Renal cortical epithelial cell (primary cell): ENCODE measurements at regions not wholly inside any gene's neighbourhood (a gene's known extent, or its start where the extent isn't known, plus 50 kb on each side); places are given as distances from the start of the nearest gene placed in this dataset.
"Not testable (repeated sequence)": the region's sequence is repeated elsewhere in the genome, so short reads cannot be mapped to it uniquely, and the experiment has no call there.

Experiments used
- DNase-seq: peaks from one replicate; pipeline ENCODE4 v3.0.0-alpha.2; 2011; ENCODE audit warnings: low read depth

GRCh38 chr2:147609301-147609700 lies 235.5 kb upstream of the ACVR2A start:
- no peak for DNase-seq

DNA sequence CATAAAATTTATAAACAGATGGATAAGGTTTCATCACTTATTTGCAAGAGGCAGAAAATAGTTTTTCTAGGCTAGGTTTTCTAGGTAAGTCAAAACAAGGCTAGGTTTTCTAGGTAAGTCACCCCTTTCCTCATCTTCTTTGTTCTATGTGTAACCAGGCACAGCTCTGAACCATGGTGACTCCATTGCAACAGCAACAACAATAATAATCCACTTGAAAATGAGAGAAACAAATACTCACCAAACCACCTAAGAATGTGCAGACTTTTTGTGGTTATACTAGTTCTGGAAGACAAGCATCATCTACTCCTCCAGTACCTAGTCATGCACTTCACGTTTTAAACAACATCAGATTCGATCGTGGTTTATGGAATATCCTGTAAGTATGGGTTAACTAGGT lies 237.4 kb upstream of the ACVR2A start:
- peak; percentile 56 for DNase-seq

DNA sequence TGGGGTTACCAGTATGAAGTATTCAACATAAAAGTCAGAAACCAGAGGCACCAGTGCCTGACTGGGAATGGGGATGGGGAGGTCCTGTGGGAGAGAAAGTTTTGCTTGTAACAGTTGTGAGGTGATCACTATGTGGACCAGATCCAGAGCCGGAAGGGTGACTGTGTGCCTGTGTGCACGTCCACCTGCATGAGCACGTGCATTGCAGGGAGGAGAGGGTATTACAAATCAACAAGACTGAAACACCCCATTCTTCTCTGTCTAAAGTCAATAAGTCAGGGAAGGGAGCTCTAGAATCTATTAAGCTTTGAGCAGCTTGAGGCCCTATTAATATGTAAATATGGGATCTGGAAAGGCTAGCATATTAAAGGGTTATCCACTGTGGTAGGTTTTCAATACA lies 241.0 kb upstream of the ACVR2A start:
- no peak for DNase-seq

DNA sequence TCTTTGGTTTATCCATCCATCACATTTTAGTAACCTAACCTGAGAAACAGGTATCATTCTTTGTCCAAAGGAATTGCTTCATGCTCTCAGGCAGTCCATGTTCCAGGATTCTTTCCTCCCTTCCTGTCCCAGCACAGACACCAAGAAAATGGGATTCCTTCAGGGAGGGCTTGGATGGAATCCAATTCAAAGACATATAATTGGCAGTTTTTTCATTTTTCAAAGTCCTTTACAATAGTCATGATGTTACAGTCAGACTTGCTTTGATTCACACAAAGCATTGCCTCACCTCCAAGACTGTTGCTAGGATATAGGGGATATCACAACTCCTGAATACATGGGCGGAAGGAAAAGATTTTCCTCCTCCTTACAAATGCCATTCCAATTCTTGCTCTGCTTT lies 241.4 kb upstream of the ACVR2A start:
- DNase-seq, result peak; percentile 19

GRCh38 chr2:147600646-147601045 lies 244.2 kb upstream of the ACVR2A start:
- no peak for DNase-seq

- DNase-seq, result peak; percentile 26
These were observed 244.6 kb upstream of the ACVR2A start for GRCh38 chr2:147600223-147600622.

DNA sequence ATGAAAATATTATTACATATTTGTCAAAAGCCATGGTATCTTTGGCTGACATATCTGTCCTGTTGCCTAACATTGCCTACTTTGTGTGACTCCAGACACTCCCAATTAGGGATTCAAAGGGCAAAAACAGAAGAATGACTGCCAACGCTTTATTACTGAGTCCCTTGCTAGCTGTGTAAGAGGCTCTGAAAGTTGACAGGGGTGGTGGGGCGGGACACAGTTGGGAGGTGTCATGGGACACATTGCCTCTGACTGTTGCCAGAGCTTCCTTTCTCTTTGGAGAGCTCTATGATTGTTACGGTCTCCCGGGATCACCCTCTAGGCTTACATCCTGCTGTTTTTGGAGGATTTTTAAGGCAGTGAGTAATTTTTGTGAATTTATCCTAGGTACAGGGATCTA lies 249.6 kb upstream of the ACVR2A start:
- DNase-seq, result no peak

DNA sequence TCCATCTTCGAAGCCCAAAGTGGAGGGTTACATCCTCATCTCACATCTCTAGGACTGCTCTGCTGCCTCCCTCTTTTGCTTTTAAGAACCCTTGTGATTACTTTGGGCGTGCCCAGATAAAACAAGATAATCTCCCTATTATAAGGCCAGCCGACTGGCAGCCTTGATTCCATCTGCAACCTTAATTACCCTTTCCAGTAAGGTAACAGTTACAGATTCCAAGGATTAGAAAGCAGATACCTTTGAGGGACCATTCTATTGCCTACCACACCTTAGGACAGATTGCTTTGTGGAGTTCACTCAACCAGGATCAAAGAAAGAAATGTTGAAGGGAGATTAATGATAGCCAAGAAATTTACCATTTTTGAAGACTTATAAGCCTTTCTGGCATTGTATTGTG lies 250.8 kb upstream of the ACVR2A start:
- DNase-seq, result no peak

GRCh38 chr2:147592784-147593183 lies 252.0 kb upstream of the ACVR2A start:
- DNase-seq, result not testable (repeated sequence)

- DNase-seq, result no peak
These were observed 255.7 kb upstream of the ACVR2A start for GRCh38 chr2:147589127-147589526.

DNA sequence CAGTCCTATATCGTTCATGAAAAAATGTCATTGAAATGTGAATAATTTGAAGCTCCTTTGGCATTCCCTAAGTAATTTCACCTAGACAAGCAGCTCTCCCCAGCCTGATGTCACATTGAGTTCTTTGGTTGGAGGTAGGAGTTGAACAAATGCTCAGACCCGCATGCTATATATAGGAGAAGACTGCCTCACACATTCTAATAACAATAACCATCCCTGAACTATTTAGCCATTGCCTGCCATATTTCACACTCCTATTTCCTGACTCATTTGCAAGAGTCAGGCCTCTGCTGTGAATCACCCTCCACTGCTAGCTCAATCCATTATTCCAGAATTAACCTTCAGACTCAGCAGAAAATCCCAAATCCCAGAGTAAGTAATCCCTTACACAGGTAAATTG lies 256.6 kb upstream of the ACVR2A start:
- peak; percentile 67 for DNase-seq

GRCh38 chr2:147578529-147578928 lies 266.3 kb upstream of the ACVR2A start:
- DNase-seq, result no peak

DNA sequence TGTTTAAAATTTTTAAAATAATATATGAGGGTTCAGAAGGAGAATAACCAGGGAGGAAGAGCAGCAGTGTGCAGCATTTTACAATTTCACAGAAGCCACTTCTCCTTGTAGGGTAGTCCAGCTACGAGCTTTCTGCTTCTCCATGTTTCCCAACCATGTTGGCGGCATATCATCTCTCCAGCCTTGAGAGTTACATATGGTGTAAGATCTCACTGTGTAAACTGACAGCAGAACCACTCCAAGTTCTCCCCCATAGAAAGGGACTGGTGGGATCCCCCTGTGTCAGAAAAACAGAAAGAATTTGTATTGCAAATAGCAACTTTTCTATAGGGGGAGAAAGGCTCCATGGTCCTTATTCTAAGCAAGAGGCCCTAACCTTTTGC lies 266.8 kb upstream of the ACVR2A start:
- DNase-seq, result no peak

- DNase-seq, result no peak
These were observed 267.4 kb upstream of the ACVR2A start for GRCh38 chr2:147577323-147577997.

DNA sequence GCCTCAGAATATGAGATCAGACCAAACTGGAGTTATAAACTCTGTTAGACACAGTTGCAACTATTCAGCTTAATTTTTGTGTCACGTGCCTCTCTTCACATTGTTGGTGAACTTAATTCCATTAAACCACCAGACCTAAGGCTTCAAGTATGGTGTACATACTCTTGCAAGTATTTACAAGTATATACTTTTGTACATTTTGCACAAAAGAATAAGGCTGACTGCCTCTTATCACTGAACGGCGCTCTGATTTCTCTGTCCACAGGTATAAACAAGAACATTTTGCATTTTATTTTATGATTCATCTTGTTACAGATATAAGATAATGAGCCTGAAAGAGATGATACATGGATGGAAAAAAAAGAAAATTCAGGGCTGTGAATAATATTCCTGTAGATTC lies 269.7 kb upstream of the ACVR2A start:
- no peak for DNase-seq

- DNase-seq, result peak; percentile 83
These were observed 272.2 kb upstream of the ACVR2A start for GRCh38 chr2:147572622-147573021.

- DNase-seq, result no peak
These were observed 275.4 kb upstream of the ACVR2A start for GRCh38 chr2:147569426-147569825.

DNA sequence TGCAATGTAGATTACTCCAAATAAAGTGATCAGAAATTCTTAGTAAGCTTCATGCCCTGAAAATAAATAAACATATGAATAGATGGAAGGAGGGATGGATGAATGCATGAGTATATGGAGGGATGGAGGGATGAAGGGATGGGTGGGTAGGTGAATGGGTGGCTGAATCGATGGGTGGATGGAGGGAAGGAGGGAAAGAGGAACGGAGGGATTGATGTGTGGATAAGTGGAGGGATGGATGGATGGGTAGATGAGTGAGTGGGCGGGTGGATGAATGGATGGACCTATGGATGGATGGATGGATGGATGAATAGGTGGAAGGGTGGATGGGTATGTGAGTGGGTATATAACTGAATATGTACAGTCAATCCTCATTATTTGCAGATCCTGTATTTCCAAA lies 276.7 kb upstream of the ACVR2A start:
- DNase-seq, result no peak

GRCh38 chr2:147567136-147567535 lies 277.7 kb upstream of the ACVR2A start:
- no peak for DNase-seq

GRCh38 chr2:147560810-147561535 lies 283.9 kb upstream of the ACVR2A start:
- no peak for DNase-seq

DNA sequence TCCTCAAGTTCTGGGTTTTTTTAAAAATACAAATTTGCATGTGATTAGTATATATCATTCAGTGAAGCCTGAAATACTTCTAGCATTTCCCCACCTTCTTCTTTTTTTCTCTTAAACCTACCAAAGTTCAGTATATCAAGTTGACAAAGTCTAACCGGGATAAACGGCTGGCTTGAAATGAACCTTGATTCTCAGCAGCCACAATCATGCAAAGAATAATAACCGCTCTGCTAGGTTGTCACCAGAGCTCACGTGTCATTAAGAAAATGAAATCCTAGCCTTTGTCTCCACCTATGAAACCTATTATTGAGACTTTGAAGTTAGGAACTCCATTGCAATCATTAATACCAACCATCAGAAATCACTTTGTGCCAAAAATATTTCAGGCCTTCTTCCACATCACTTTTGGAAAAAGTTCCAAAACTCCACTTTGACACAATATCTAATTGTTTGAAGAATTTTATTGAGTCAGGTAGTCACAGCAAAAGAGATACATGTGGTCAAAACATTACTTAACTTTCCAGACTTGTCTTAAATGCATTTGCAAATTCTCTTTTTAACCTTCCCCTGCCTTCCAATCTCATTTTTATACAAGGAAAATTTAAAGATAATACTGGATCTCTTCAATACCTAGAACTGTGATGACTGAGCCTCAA lies 285.6 kb upstream of the ACVR2A start:
- DNase-seq, result no peak

- DNase-seq, result peak; percentile 34
These were observed 286.2 kb upstream of the ACVR2A start for GRCh38 chr2:147558620-147559019.

DNA sequence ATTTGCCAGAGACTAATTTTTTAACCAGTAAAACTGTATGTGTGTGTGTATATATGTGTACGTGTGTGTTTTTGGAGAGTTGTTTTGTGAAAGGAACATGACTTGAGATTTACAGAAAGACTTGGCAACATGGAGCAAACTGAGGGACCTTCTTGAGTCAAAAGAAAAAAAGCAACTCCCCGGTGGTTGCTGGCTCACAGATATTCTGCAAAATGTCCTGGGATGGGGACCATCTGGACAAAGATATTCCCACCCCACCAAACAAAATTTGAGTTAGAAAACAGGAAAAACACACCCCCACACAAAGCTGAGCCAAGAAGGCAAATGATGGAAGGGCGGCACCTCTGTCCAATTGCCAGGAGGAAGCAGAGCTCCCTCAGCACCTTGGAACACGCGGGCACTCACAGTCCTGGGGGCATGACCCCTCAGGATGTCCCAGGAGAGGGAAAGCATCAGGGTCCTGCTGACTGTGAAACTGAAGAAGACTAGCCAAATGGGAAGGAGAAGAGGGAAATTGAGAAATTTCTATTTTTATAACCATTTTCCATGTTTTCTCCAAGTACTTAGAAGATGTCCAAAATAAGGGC lies 290.2 kb upstream of the ACVR2A start:
- DNase-seq, result no peak
